Epithelial cell of proximal tubule (primary cell): ENCODE measurements at regions not wholly inside any gene's neighbourhood (a gene's known extent, or its start where the extent isn't known, plus 50 kb on each side); places are given as distances from the start of the nearest gene placed in this dataset.

ENCODE experiments used
- DNase-seq: peaks from one replicate; pipeline ENCODE4 v3.0.0-alpha.2; 2011; ENCODE audit warnings: low read depth
- H3K4me3 ChIP-seq: 2 replicates; pipeline ENCODE4 v1.5.1; 2011; ENCODE audit warnings: low read depth, mild to moderate bottlenecking, low read length
- CTCF ChIP-seq: conservative IDR thresholded peaks from 2 replicates; pipeline ENCODE4 v1.5.1; 2012; ENCODE audit warnings: low read depth, mild to moderate bottlenecking, low read length

- DNase-seq, result no peak
- no peak for TF ChIP-seq CTCF
- no peak overlapping the region for H3K4me3 ChIP-seq
These were observed 50.2 kb upstream of the PCLO start for GRCh38 chr7:83212883-83213282.
